ENCODE measurements at regions not wholly inside any gene's neighbourhood (a gene's known extent, or its start where the extent isn't known, plus 50 kb on each side); places are given as distances from the start of the nearest gene placed in this dataset.

GRCh38 chr13:26456650-26457049 lies 100.8 kb upstream of the WASF3 start:
- H3K9me3 ChIP-seq (replicated peaks; ENCODE audit: low read length), result no peaks in the 10 kb centered on the region
- no peak overlapping the region for H3K9ac ChIP-seq (ENCODE audit: low read depth, low read length)
- H3K36me3 ChIP-seq (ENCODE audit: insufficient read depth, low read length), result no peaks in the 10 kb centered on the region
- peaks cover 30% of the 10 kb centered on the region for H3K4me1 ChIP-seq (ENCODE audit: control insufficient read depth, insufficient read depth, low read length)
- no peak overlapping the region for H3K4me3 ChIP-seq (ENCODE audit: low read length)
- no peaks in the 10 kb centered on the region for H3K27me3 ChIP-seq (ENCODE audit: control insufficient read depth, insufficient read depth, low read length)
- H3K4me2 ChIP-seq (ENCODE audit: low read length), result no peak overlapping the region

DNA sequence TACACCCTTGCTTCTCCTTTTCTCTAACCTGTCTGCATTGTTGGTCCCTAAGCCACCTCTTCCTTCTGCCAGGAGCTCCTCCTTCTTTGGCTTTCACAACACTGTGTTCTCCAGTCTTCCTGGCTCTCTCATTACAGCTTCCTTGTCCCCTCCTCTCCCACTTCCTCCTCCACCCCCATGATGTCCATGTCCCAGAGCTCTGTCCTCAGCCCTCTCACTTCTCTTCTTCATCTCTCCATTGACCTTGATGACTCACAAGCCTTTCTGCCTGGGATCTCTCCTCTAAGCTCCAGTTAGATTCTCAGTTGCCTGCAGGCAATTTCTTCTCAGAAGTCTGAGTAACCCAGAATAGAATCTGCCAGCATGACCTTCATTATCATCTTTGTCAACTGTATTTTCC lies 100.3 kb upstream of the WASF3 start:
- Histone ChIP-seq H3K4me1 (ENCODE audit: control insufficient read depth, insufficient read depth, low read length) (peaks cover 30% of the 10 kb centered on the region), H3K9me3 (replicated peaks; ENCODE audit: low read length) (no peaks in the 10 kb centered on the region), H3K9ac (ENCODE audit: low read depth, low read length) (no peak overlapping the region), H3K36me3 (ENCODE audit: insufficient read depth, low read length) (no peaks in the 10 kb centered on the region), H3K4me2 (ENCODE audit: low read length) (no peak overlapping the region), H3K27me3 (ENCODE audit: control insufficient read depth, insufficient read depth, low read length) (peaks cover 1% of the 10 kb centered on the region), H3K4me3 (ENCODE audit: low read length) (no peak overlapping the region)

- H3K9me3 ChIP-seq (replicated peaks; ENCODE audit: low read length), result no peaks in the 10 kb centered on the region
- peak overlapping the region; percentile 41 for H3K9ac ChIP-seq (ENCODE audit: low read depth, low read length)
- peaks cover 30% of the 10 kb centered on the region for H3K4me1 ChIP-seq (ENCODE audit: control insufficient read depth, insufficient read depth, low read length)
- no peaks in the 10 kb centered on the region for H3K36me3 ChIP-seq (ENCODE audit: insufficient read depth, low read length)
- peak overlapping the region; percentile 54 for H3K4me2 ChIP-seq (ENCODE audit: low read length)
- H3K27me3 ChIP-seq (ENCODE audit: control insufficient read depth, insufficient read depth, low read length), result peaks cover 4% of the 10 kb centered on the region
- H3K4me3 ChIP-seq (ENCODE audit: low read length), result peak overlapping the region; percentile 20
Measured at GRCh38 chr13:26458196-26458749, 99.2 kb upstream of the WASF3 start.

- peak overlapping the region; percentile 41 for H3K9ac ChIP-seq (ENCODE audit: low read depth, low read length)
- H3K4me3 ChIP-seq (ENCODE audit: low read length), result no peak overlapping the region
- H3K4me1 ChIP-seq (ENCODE audit: control insufficient read depth, insufficient read depth, low read length), result peaks cover 30% of the 10 kb centered on the region
- H3K36me3 ChIP-seq (ENCODE audit: insufficient read depth, low read length), result no peaks in the 10 kb centered on the region
- H3K27me3 ChIP-seq (ENCODE audit: control insufficient read depth, insufficient read depth, low read length), result peaks cover 7% of the 10 kb centered on the region
- peak overlapping the region; percentile 54 for H3K4me2 ChIP-seq (ENCODE audit: low read length)
- H3K9me3 ChIP-seq (replicated peaks; ENCODE audit: low read length), result no peaks in the 10 kb centered on the region
Measured at GRCh38 chr13:26459276-26460131, 98.0 kb upstream of the WASF3 start.

- no peak overlapping the region for H3K4me3 ChIP-seq (ENCODE audit: low read length)
- H3K36me3 ChIP-seq (ENCODE audit: insufficient read depth, low read length), result no peaks in the 10 kb centered on the region
- H3K4me1 ChIP-seq (ENCODE audit: control insufficient read depth, insufficient read depth, low read length), result peaks cover 38% of the 10 kb centered on the region
- H3K9me3 ChIP-seq (replicated peaks; ENCODE audit: low read length), result no peaks in the 10 kb centered on the region
- peaks cover 7% of the 10 kb centered on the region for H3K27me3 ChIP-seq (ENCODE audit: control insufficient read depth, insufficient read depth, low read length)
- no peak overlapping the region for H3K9ac ChIP-seq (ENCODE audit: low read depth, low read length)
- H3K4me2 ChIP-seq (ENCODE audit: low read length), result no peak overlapping the region
Measured at GRCh38 chr13:26460648-26461047, 96.8 kb upstream of the WASF3 start.

GRCh38 chr13:26463296-26463695 lies 94.2 kb upstream of the WASF3 start:
- H3K4me2 ChIP-seq (ENCODE audit: low read length), result no peak overlapping the region
- peaks cover 7% of the 10 kb centered on the region for H3K27me3 ChIP-seq (ENCODE audit: control insufficient read depth, insufficient read depth, low read length)
- H3K9ac ChIP-seq (ENCODE audit: low read depth, low read length), result no peak overlapping the region
- H3K4me3 ChIP-seq (ENCODE audit: low read length), result no peak overlapping the region
- H3K9me3 ChIP-seq (replicated peaks; ENCODE audit: low read length), result no peaks in the 10 kb centered on the region
- peaks cover 32% of the 10 kb centered on the region for H3K4me1 ChIP-seq (ENCODE audit: control insufficient read depth, insufficient read depth, low read length)
- no peaks in the 10 kb centered on the region for H3K36me3 ChIP-seq (ENCODE audit: insufficient read depth, low read length)

GRCh38 chr13:26463848-26464247 lies 93.6 kb upstream of the WASF3 start:
- Histone ChIP-seq H3K36me3 (ENCODE audit: insufficient read depth, low read length) (no peaks in the 10 kb centered on the region), H3K4me3 (ENCODE audit: low read length) (no peak overlapping the region), H3K9ac (ENCODE audit: low read depth, low read length) (no peak overlapping the region), H3K4me1 (ENCODE audit: control insufficient read depth, insufficient read depth, low read length) (peaks cover 27% of the 10 kb centered on the region), H3K27me3 (ENCODE audit: control insufficient read depth, insufficient read depth, low read length) (peaks cover 7% of the 10 kb centered on the region), H3K4me2 (ENCODE audit: low read length) (no peak overlapping the region), H3K9me3 (replicated peaks; ENCODE audit: low read length) (no peaks in the 10 kb centered on the region)

- H3K36me3 ChIP-seq (ENCODE audit: insufficient read depth, low read length), result no peaks in the 10 kb centered on the region
- H3K4me2 ChIP-seq (ENCODE audit: low read length), result peak overlapping the region; percentile 46
- H3K9me3 ChIP-seq (replicated peaks; ENCODE audit: low read length), result no peaks in the 10 kb centered on the region
- H3K27me3 ChIP-seq (ENCODE audit: control insufficient read depth, insufficient read depth, low read length), result peaks cover 7% of the 10 kb centered on the region
- peaks cover 13% of the 10 kb centered on the region for H3K4me1 ChIP-seq (ENCODE audit: control insufficient read depth, insufficient read depth, low read length)
- H3K4me3 ChIP-seq (ENCODE audit: low read length), result peak overlapping the region; percentile 41
- H3K9ac ChIP-seq (ENCODE audit: low read depth, low read length), result no peak overlapping the region
Measured at GRCh38 chr13:26465514-26465913, 92.0 kb upstream of the WASF3 start.

GRCh38 chr13:26465954-26466353 lies 91.5 kb upstream of the WASF3 start:
- no peaks in the 10 kb centered on the region for H3K9me3 ChIP-seq (replicated peaks; ENCODE audit: low read length)
- H3K4me1 ChIP-seq (ENCODE audit: control insufficient read depth, insufficient read depth, low read length), result peaks cover 13% of the 10 kb centered on the region
- H3K9ac ChIP-seq (ENCODE audit: low read depth, low read length), result no peak overlapping the region
- H3K4me2 ChIP-seq (ENCODE audit: low read length), result peak overlapping the region; percentile 46
- H3K27me3 ChIP-seq (ENCODE audit: control insufficient read depth, insufficient read depth, low read length), result peaks cover 7% of the 10 kb centered on the region
- H3K36me3 ChIP-seq (ENCODE audit: insufficient read depth, low read length), result no peaks in the 10 kb centered on the region
- H3K4me3 ChIP-seq (ENCODE audit: low read length), result no peak overlapping the region

GRCh38 chr13:26468265-26468801 lies 89.2 kb upstream of the WASF3 start:
- no peaks in the 10 kb centered on the region for H3K36me3 ChIP-seq (ENCODE audit: insufficient read depth, low read length)
- no peak overlapping the region for H3K4me3 ChIP-seq (ENCODE audit: low read length)
- H3K27me3 ChIP-seq (ENCODE audit: control insufficient read depth, insufficient read depth, low read length), result peaks cover 3% of the 10 kb centered on the region
- no peak overlapping the region for H3K4me2 ChIP-seq (ENCODE audit: low read length)
- H3K4me1 ChIP-seq (ENCODE audit: control insufficient read depth, insufficient read depth, low read length), result peaks cover 13% of the 10 kb centered on the region
- no peaks in the 10 kb centered on the region for H3K9me3 ChIP-seq (replicated peaks; ENCODE audit: low read length)
- no peak overlapping the region for H3K9ac ChIP-seq (ENCODE audit: low read depth, low read length)

GRCh38 chr13:26469602-26470001 lies 87.9 kb upstream of the WASF3 start:
- Histone ChIP-seq H3K4me3 (ENCODE audit: low read length) (no peak overlapping the region), H3K36me3 (ENCODE audit: insufficient read depth, low read length) (no peaks in the 10 kb centered on the region), H3K4me2 (ENCODE audit: low read length) (no peak overlapping the region), H3K4me1 (ENCODE audit: control insufficient read depth, insufficient read depth, low read length) (peaks cover 13% of the 10 kb centered on the region), H3K9ac (ENCODE audit: low read depth, low read length) (no peak overlapping the region), H3K9me3 (replicated peaks; ENCODE audit: low read length) (no peaks in the 10 kb centered on the region), H3K27me3 (ENCODE audit: control insufficient read depth, insufficient read depth, low read length) (no peaks in the 10 kb centered on the region)
